DMS 273 (cell line): ENCODE measurements at regions not wholly inside any gene's neighbourhood (a gene's known extent, or its start where the extent isn't known, plus 50 kb on each side); places are given as distances from the start of the nearest gene placed in this dataset.

Source experiments
- DNase-seq: peaks from one replicate; lab custom pipeline; 2025; ENCODE audit not compliant: unreplicated experiment; lab: John Stamatoyannopoulos, UW

GRCh38 chr6:106918115-106918514, 56.4 kb downstream of the CD24 start:
- peak; percentile 78 for DNase-seq

GRCh38 chr6:106916891-106917290, 57.6 kb downstream of the CD24 start:
- no peak for DNase-seq

GRCh38 chr6:106913676-106914280, 60.8 kb downstream of the CD24 start:
- peak; percentile 20 for DNase-seq

- no peak for DNase-seq
Observed at GRCh38 chr6:106913111-106913510, 61.4 kb downstream of the CD24 start.

- DNase-seq: no peak
Observed at GRCh38 chr6:106912091-106912490, 62.4 kb downstream of the CD24 start.

- peak; percentile 88 for DNase-seq
Observed at GRCh38 chr6:106910999-106911949, 63.3 kb downstream of the CD24 start.

GRCh38 chr6:106908386-106908840, 66.1 kb downstream of the CD24 start:
- DNase-seq: no peak

GRCh38 chr6:106907754-106908153, 66.8 kb downstream of the CD24 start:
- DNase-seq: no peak

GRCh38 chr6:106906232-106906631, 68.3 kb downstream of the CD24 start:
- DNase-seq: peak; percentile 10

GRCh38 chr6:106903299-106903698, 71.2 kb downstream of the CD24 start:
- no peak for DNase-seq

- peak; percentile 5 for DNase-seq
Observed at GRCh38 chr6:106901062-106901461, 73.5 kb downstream of the CD24 start.

GRCh38 chr6:106899697-106900096, 74.8 kb downstream of the CD24 start:
- DNase-seq: no peak

GRCh38 chr6:106897580-106897979, 76.9 kb downstream of the CD24 start:
- no peak for DNase-seq

- DNase-seq: no peak
Observed at GRCh38 chr6:106895703-106896040, 78.9 kb downstream of the CD24 start.

- no peak for DNase-seq
Observed at GRCh38 chr6:106894978-106895702, 79.4 kb downstream of the CD24 start.

- DNase-seq: no peak
Observed at GRCh38 chr6:106892186-106892585, 82.3 kb downstream of the CD24 start.

GRCh38 chr6:106890447-106890846, 84.1 kb downstream of the CD24 start:
- no peak for DNase-seq

GRCh38 chr6:106889692-106890091, 84.8 kb downstream of the CD24 start:
- no peak for DNase-seq

- DNase-seq: no peak
Observed at GRCh38 chr6:106886922-106887797, 87.4 kb downstream of the CD24 start.

- no peak for DNase-seq
Observed at GRCh38 chr6:106886081-106886843, 88.3 kb downstream of the CD24 start.
